ENCODE measurements at regions not wholly inside any gene's neighbourhood (a gene's known extent, or its start where the extent isn't known, plus 50 kb on each side); places are given as distances from the start of the nearest gene placed in this dataset.

- TF ChIP-seq EP300 (IDR thresholded peaks at IDR 0.05): no peak
- TF ChIP-seq CTCF (IDR thresholded peaks at IDR 0.05): peak in 5 of 6 experiments; percentile 13 to 53 (median 28)
These were observed 160.0 kb upstream of the SOX5 start for GRCh38 chr12:24109381-24110039.

All from upper lobe of left lung (tissue), 4 donors.